ENCODE measurements at regions not wholly inside any gene's neighbourhood (a gene's known extent, or its start where the extent isn't known, plus 50 kb on each side); places are given as distances from the start of the nearest gene placed in this dataset.

GRCh38 chr3:118705487-118706219 lies 329.0 kb downstream of the IGSF11 start:
- no peak for TF ChIP-seq POLR2A (IDR thresholded peaks at IDR 0.05; ENCODE audit: extremely low read depth, insufficient read length)
- no peak for TF ChIP-seq CTCF (IDR thresholded peaks at IDR 0.05; ENCODE audit: low read depth, low read length)
- TF ChIP-seq, protein P1, sequence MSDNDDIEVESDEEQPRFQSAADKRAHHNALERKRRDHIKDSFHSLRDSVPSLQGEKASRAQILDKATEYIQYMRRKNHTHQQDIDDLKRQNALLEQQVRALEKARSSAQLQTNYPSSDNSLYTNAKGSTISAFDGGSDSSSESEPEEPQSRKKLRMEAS (IDR thresholded peaks at IDR 0.05; ENCODE audit: low read depth, low read length): no peak
- no peak for TF ChIP-seq MYC (IDR thresholded peaks at IDR 0.05; ENCODE audit: low read depth, low read length)
